Sigmoid colon (tissue), 6 donors: ENCODE measurements at regions not wholly inside any gene's neighbourhood (a gene's known extent, or its start where the extent isn't known, plus 50 kb on each side); places are given as distances from the start of the nearest gene placed in this dataset.
"Not testable (repeated sequence)": the region's sequence is repeated elsewhere in the genome, so short reads cannot be mapped to it uniquely, and the experiment has no call there.

Experiments used
- DNase-seq: peaks from one replicate; pipeline ENCODE4 v3.0.0-alpha.2; 2019
- H3K27ac ChIP-seq, 4 donors: fragments of 200-600 bp; sonication (generic); one replicate each; pipeline ENCODE4 v1.5.1; 2016 to 2019; ENCODE audit warnings: mild to moderate bottlenecking in 1 of 4
- H3K27me3 ChIP-seq, 3 donors: fragments of 200-600 bp; sonication (generic); one replicate each; pipeline ENCODE4 v1.5.1; 2019; ENCODE audit warnings: mild to moderate bottlenecking in 1 of 3
- H3K36me3 ChIP-seq, 4 donors: fragments of 200-600 bp; sonication (generic); one replicate each; pipeline ENCODE4 v1.5.1; 2016 to 2019
- H3K4me1 ChIP-seq, 4 donors: fragments of 200-600 bp; sonication (generic); one replicate each; pipeline ENCODE4 v1.5.1; 2017 to 2019
- H3K4me3 ChIP-seq, 4 donors: fragments of 200-600 bp; sonication (generic); one replicate each; pipeline ENCODE4 v1.5.1; 2017 to 2019; ENCODE audit warnings: mild to moderate bottlenecking in 2 of 4, moderate library complexity in 1 of 4
- H3K9me3 ChIP-seq, 4 donors: fragments of 200-600 bp in 3 of 4; sonication (generic) in 3 of 4; one replicate each; pipeline versions ENCODE4 v1.5.1 to v1.6.1; 2013 to 2019
- CTCF ChIP-seq, 4 experiments: fragments of 450-650 bp in 3 of 4; fragments of 200-600 bp in 1 of 4; IDR thresholded peaks; one replicate each; pipeline ENCODE4 v1.5.1; 2016 to 2019; ENCODE audit warnings: antibody characterized with exemption in 4 of 4, mild to moderate bottlenecking in 3 of 4, moderate library complexity in 2 of 4
- EP300 ChIP-seq, 4 donors: sonication (generic); formaldehyde crosslinking; IDR thresholded peaks; one replicate each; pipeline ENCODE4 v1.6.1; 2017; ENCODE audit warnings: antibody characterized with exemption in 4 of 4
- POLR2A ChIP-seq, 2 donors: fragments of 450-650 bp; IDR thresholded peaks; one replicate each; pipeline ENCODE4 v1.6.1; 2016; ENCODE audit warnings: antibody characterized with exemption in 2 of 2, mild to moderate bottlenecking in 2 of 2, moderate library complexity in 2 of 2
- POLR2AphosphoS5 ChIP-seq, 4 donors: sonication (generic); formaldehyde crosslinking; IDR thresholded peaks; one replicate each; pipeline ENCODE4 v1.6.1; 2017; ENCODE audit warnings: antibody characterized with exemption in 4 of 4
- WGBS, 2 donors: extraction: QIAGEN DNeasy Blood & Tissue Kit; methylation state at CpG; one replicate each; pipeline ENCODE4 v1.1.7; 2013; 5-methylcytosine and 5-hydroxymethylcytosine counted together
- intact Hi-C: fragments of 100-400 bp; cut with DNase I; formaldehyde crosslinking; loops from one replicate; pipeline ENCODE4 v1.15.1; 2023
- donor health status: healthy with polysubstance abuse.
- donor health status: healthy.

GRCh38 chr6:67768972-67769371 lies 866.1 kb upstream of the ADGRB3 start:
- TF ChIP-seq POLR2A (IDR thresholded peaks at IDR 0.05) (no peak), CTCF (IDR thresholded peaks at IDR 0.05) (no peak), POLR2AphosphoS5 (IDR thresholded peaks at IDR 0.05) (no peak), EP300 (IDR thresholded peaks at IDR 0.05) (no peak)
- DNase-seq = no peak
- intact Hi-C loops = no loop called here
- Histone ChIP-seq H3K9me3 (peaks cover 0 to 4% (median 0%) of the 10 kb centered on the region in 4 donors), H3K27me3 (no peaks in the 10 kb centered on the region), H3K36me3 (no peaks in the 10 kb centered on the region), H3K27ac (no peak overlapping the region), H3K4me3 (no peak overlapping the region), H3K4me1 (peaks cover 0 to 2% (median 0%) of the 10 kb centered on the region in 4 donors)

- H3K27ac ChIP-seq, H3K4me1 ChIP-seq, H3K36me3 ChIP-seq, H3K9me3 ChIP-seq, H3K27me3 ChIP-seq, intact Hi-C loops, H3K4me3 ChIP-seq, DNase-seq: not testable (repeated sequence)
- 87 to 88% methylated on average over 4 of the region's 4 CpGs for WGBS, 2 donors
Observed at GRCh38 chr6:67767046-67767822, 867.8 kb upstream of the ADGRB3 start.

- Histone ChIP-seq H3K27ac (no peak overlapping the region), H3K4me1 (no peaks in the 10 kb centered on the region), H3K9me3 (no peaks in the 10 kb centered on the region), H3K27me3 (no peaks in the 10 kb centered on the region), H3K4me3 (no peak overlapping the region), H3K36me3 (no peaks in the 10 kb centered on the region)
- intact Hi-C loops = no loop called here
- DNase-seq = no peak
- WGBS, 2 donors = 35 to 36% methylated on average over 1 of the region's 1 CpG
- no peak for TF ChIP-seq CTCF (IDR thresholded peaks at IDR 0.05)
- no peak for TF ChIP-seq EP300 (IDR thresholded peaks at IDR 0.05)
- TF ChIP-seq POLR2AphosphoS5 (IDR thresholded peaks at IDR 0.05) = no peak
- no peak for TF ChIP-seq POLR2A (IDR thresholded peaks at IDR 0.05)
Observed at GRCh38 chr6:67766057-67766456, 869.0 kb upstream of the ADGRB3 start.

- intact Hi-C loops = no loop called here
- WGBS, 2 donors = 35 to 75% methylated on average over 1 of the region's 1 CpG
- H3K4me3 ChIP-seq = no peak overlapping the region
- no peaks in the 10 kb centered on the region for H3K4me1 ChIP-seq
- TF ChIP-seq POLR2A (IDR thresholded peaks at IDR 0.05) = no peak
- TF ChIP-seq CTCF (IDR thresholded peaks at IDR 0.05) = no peak
- no peak for TF ChIP-seq EP300 (IDR thresholded peaks at IDR 0.05)
- no peak for TF ChIP-seq POLR2AphosphoS5 (IDR thresholded peaks at IDR 0.05)
- H3K36me3 ChIP-seq = no peaks in the 10 kb centered on the region
- no peaks in the 10 kb centered on the region for H3K27me3 ChIP-seq
- H3K27ac ChIP-seq = no peak overlapping the region
- no peak for DNase-seq
- H3K9me3 ChIP-seq = no peaks in the 10 kb centered on the region
Observed at GRCh38 chr6:67759001-67759400, 876.1 kb upstream of the ADGRB3 start.

GRCh38 chr6:67757465-67758033 lies 877.5 kb upstream of the ADGRB3 start:
- 52 to 66% methylated on average over 3 of the region's 3 CpGs for WGBS, 2 donors
- H3K9me3 ChIP-seq = no peaks in the 10 kb centered on the region
- TF ChIP-seq POLR2A (IDR thresholded peaks at IDR 0.05) (no peak), CTCF (IDR thresholded peaks at IDR 0.05) (no peak), POLR2AphosphoS5 (IDR thresholded peaks at IDR 0.05) (no peak), EP300 (IDR thresholded peaks at IDR 0.05) (no peak)
- no peak overlapping the region for H3K27ac ChIP-seq
- no peaks in the 10 kb centered on the region for H3K36me3 ChIP-seq
- H3K4me1 ChIP-seq = no peaks in the 10 kb centered on the region
- intact Hi-C loops = no loop called here
- H3K27me3 ChIP-seq = no peaks in the 10 kb centered on the region
- H3K4me3 ChIP-seq = no peak overlapping the region
- DNase-seq = peak; percentile 22
